ENCODE measurements at regions not wholly inside any gene's neighbourhood (a gene's known extent, or its start where the extent isn't known, plus 50 kb on each side); places are given as distances from the start of the nearest gene placed in this dataset.

- TF ChIP-seq ZHX2 (IDR thresholded peaks at IDR 0.05; ENCODE audit: low read depth) (no peak), ZHX2 (CRISPR knock-in tag; IDR thresholded peaks at IDR 0.05; ENCODE audit: borderline replicate concordance) (no peak), ZNF432 (CRISPR knock-in tag; IDR thresholded peaks at IDR 0.05; ENCODE audit: borderline replicate concordance) (no peak), CBX5 (CRISPR knock-in tag; IDR thresholded peaks at IDR 0.05; ENCODE audit: borderline replicate concordance) (no peak), LCORL (IDR thresholded peaks at IDR 0.05) (no peak), LCORL (CRISPR knock-in tag; IDR thresholded peaks at IDR 0.05) (no peak)
- TF ChIP-seq, protein P1, sequence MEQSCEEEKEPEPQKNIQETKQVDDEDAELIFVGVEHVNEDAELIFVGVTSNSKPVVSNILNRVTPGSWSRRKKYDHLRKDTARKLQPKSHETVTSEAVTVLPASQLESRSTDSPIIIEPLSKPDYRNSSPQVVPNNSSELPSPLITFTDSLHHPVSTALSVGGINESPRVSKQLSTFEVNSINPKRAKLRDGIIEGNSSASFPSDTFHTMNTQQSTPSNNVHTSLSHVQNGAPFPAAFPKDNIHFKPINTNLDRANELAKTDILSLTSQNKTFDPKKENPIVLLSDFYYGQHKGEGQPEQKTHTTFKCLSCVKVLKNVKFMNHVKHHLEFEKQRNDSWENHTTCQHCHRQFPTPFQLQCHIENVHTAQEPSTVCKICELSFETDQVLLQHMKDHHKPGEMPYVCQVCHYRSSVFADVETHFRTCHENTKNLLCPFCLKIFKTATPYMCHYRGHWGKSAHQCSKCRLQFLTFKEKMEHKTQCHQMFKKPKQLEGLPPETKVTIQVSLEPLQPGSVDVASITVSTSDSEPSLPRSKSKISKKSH (CRISPR knock-in tag; IDR thresholded peaks at IDR 0.05; ENCODE audit: borderline replicate concordance), result no peak
These were observed 483.5 kb upstream of the SALL3 start (continued) for GRCh38 chr18:78496079-78496478.

All from HepG2 (cell line).